Transverse colon (tissue), 4 donors: ENCODE measurements at regions not wholly inside any gene's neighbourhood (a gene's known extent, or its start where the extent isn't known, plus 50 kb on each side); places are given as distances from the start of the nearest gene placed in this dataset.
A peak's percentile ranks its signal among the peaks of the same experiment; 100 is the strongest.

ENCODE experiments used
- DNase-seq: peaks from one replicate; pipeline ENCODE4 v3.0.0-alpha.2; 2019
- H3K27ac ChIP-seq, 4 donors: fragments of 200-600 bp; sonication (generic); 2 replicates each; pipeline ENCODE4 v1.5.1; 2016 to 2018; ENCODE audit warnings: inconsistent platforms in 4 of 4
- H3K27me3 ChIP-seq: fragments of 200-600 bp; sonication (generic); 2 replicates; pipeline ENCODE4 v1.5.1; 2017; ENCODE audit warnings: inconsistent platforms
- H3K36me3 ChIP-seq, 4 donors: fragments of 200-600 bp; sonication (generic); 2 replicates each; pipeline ENCODE4 v1.5.1; 2017 to 2019; ENCODE audit warnings: inconsistent platforms in 4 of 4
- H3K4me1 ChIP-seq, 4 donors: fragments of 200-600 bp; sonication (generic); 2 replicates each; pipeline ENCODE4 v1.5.1; 2017 to 2020; ENCODE audit warnings: inconsistent platforms in 4 of 4
- H3K4me3 ChIP-seq, 4 donors: fragments of 200-600 bp; sonication (generic); 1 replicate in 1 of 4; 2 replicates in 3 of 4; pipeline versions ENCODE4 v1.5.1 to v1.6.1; 2017 to 2019; ENCODE audit warnings: inconsistent platforms in 4 of 4
- H3K9me3 ChIP-seq, 2 donors: fragments of 200-600 bp; sonication (generic); 2 replicates each; pipeline ENCODE4 v1.5.1; 2017 to 2019; ENCODE audit warnings: inconsistent platforms in 2 of 2
- EP300 ChIP-seq: sonication (generic); formaldehyde crosslinking; IDR thresholded peaks from one replicate; pipeline ENCODE4 v1.6.1; 2017; ENCODE audit warnings: antibody characterized with exemption, low read depth
- POLR2A ChIP-seq: fragments of 450-650 bp; IDR thresholded peaks from one replicate; pipeline ENCODE4 v1.6.1; 2016; ENCODE audit warnings: antibody characterized with exemption, mild to moderate bottlenecking, moderate library complexity
- POLR2AphosphoS5 ChIP-seq, 3 donors: sonication (generic); formaldehyde crosslinking; IDR thresholded peaks; one replicate each; pipeline ENCODE4 v1.6.1; 2016; ENCODE audit warnings: antibody characterized with exemption in 3 of 3
- WGBS, 2 donors: methylation state at CpG; one replicate each; pipeline ENCODE4 v1.1.5; 2018; ENCODE audit warnings: low coverage in 1 of 2; 5-methylcytosine and 5-hydroxymethylcytosine counted together
- in situ Hi-C, 4 donors: fragments of 200-750 bp; cut with MboI; loops; one replicate each; pipeline versions ENCODE4 v1.15.0 to v1.15.1; 2017; ENCODE audit warnings: low sequenced_read_pairs in 3 of 4, low pct_ligation_motif_present in 1 of 4, low pct_unique_long_range_greater_than_20kb in 1 of 4
- intact Hi-C: fragments of 100-400 bp; cut with DNase I; formaldehyde crosslinking; loops from one replicate; pipeline ENCODE4 v1.15.1; 2023; ENCODE audit warnings: low total_unique reads
- TF ChIP-seq, protein P1 (sequence below), 5 experiments: fragments of 200-600 bp in 3 of 5; fragments of 450-650 bp in 2 of 5; sonication (generic) in 3 of 5; IDR thresholded peaks; 1 replicate in 2 of 5; 2 replicates in 3 of 5; pipeline ENCODE4 v1.5.1; 2016 to 2017; ENCODE audit warnings: antibody characterized with exemption in 5 of 5, inconsistent platforms in 3 of 5, mild to moderate bottlenecking in 2 of 5, moderate library complexity in 1 of 5

DNA sequence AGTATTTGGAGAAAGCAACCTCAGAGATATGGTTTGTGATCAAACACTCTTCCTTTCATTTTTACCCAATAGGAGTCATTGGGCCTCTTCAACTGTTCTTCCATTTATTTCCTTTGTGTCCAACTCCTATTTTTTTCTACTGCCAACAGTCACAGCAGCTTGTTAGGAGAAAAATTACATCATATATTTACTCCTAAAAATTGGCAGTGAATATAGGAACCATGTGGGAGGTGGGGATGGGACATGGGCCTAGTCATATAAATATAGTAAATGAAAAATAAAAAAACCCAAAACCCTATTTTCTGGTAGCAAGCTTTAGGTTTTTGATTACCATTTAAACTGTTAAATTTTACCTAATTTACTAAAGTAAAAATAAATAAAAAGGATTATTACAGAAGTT lies 134.9 kb upstream of the MPDZ start:
- peaks cover 0 to 3% (median 0%) of the 10 kb centered on the region in 4 donors for H3K4me1 ChIP-seq
- no peak for DNase-seq
- in situ Hi-C loops, result no loop called here
- TF ChIP-seq, protein P1, sequence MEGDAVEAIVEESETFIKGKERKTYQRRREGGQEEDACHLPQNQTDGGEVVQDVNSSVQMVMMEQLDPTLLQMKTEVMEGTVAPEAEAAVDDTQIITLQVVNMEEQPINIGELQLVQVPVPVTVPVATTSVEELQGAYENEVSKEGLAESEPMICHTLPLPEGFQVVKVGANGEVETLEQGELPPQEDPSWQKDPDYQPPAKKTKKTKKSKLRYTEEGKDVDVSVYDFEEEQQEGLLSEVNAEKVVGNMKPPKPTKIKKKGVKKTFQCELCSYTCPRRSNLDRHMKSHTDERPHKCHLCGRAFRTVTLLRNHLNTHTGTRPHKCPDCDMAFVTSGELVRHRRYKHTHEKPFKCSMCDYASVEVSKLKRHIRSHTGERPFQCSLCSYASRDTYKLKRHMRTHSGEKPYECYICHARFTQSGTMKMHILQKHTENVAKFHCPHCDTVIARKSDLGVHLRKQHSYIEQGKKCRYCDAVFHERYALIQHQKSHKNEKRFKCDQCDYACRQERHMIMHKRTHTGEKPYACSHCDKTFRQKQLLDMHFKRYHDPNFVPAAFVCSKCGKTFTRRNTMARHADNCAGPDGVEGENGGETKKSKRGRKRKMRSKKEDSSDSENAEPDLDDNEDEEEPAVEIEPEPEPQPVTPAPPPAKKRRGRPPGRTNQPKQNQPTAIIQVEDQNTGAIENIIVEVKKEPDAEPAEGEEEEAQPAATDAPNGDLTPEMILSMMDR (IDR thresholded peaks at IDR 0.05), result no peak
- TF ChIP-seq EP300 (no peak), POLR2A (no peak), POLR2AphosphoS5 (IDR thresholded peaks at IDR 0.05) (no peak)
- intact Hi-C loops, result no loop called here
- no peaks in the 10 kb centered on the region for H3K36me3 ChIP-seq
- no peak overlapping the region for H3K27ac ChIP-seq
- H3K9me3 ChIP-seq, result no peaks in the 10 kb centered on the region
- H3K27me3 ChIP-seq, result no peaks in the 10 kb centered on the region
- H3K4me3 ChIP-seq, result no peak overlapping the region

DNA sequence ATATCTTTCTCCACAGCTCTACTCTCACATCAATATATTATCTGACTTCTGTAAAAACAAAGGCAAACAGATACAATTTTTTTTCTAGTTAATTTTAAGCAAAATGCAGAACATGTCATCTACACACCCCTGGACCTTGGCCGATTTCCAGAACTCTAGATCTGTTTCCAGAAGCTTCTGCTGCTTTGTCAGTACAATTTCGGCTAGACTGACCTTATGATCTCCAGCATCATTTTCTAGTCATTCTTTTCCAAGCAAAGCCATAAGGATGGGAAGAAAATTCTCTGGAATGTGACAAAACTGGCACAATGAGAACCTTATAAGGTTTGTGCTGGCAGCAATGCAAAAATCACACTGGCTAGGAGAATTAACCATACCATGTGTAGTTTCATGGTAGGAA lies 132.8 kb upstream of the MPDZ start:
- H3K36me3 ChIP-seq, result no peaks in the 10 kb centered on the region
- no peak overlapping the region for H3K4me3 ChIP-seq
- WGBS, 2 donors, result 47% methylated on average over 2 of the region's 2 CpGs
- H3K9me3 ChIP-seq, result no peaks in the 10 kb centered on the region
- no peaks in the 10 kb centered on the region for H3K27me3 ChIP-seq
- H3K4me1 ChIP-seq, result peaks cover 0 to 3% (median 0%) of the 10 kb centered on the region in 4 donors
- intact Hi-C loops, result no loop called here
- no peak for DNase-seq
- in situ Hi-C loops, result no loop called here
- TF ChIP-seq POLR2AphosphoS5 (IDR thresholded peaks at IDR 0.05), result no peak
- no peak for TF ChIP-seq POLR2A
- TF ChIP-seq, protein P1 (IDR thresholded peaks at IDR 0.05), result no peak
- no peak for TF ChIP-seq EP300
- no peak overlapping the region for H3K27ac ChIP-seq

DNA sequence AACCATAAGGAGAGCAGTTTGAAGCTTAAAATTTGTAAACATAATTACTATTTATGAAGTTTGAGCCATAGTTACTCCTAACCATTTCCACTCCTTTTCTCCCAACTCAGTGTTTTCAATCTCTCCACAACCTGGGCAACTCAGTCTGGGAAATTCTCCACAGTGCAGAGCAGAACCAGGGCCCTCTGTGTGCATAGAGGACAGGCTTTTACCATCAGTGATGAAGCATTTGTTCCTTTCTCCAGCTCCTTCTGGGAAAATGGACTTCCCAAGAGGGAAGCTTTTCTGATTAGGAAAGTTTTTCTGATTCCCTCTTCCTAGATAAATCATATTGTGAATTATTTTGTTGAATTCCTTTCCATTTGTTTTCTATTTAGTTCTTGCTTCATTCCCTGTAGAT lies 132.3 kb upstream of the MPDZ start:
- peaks cover 0 to 3% (median 0%) of the 10 kb centered on the region in 4 donors for H3K4me1 ChIP-seq
- no peaks in the 10 kb centered on the region for H3K36me3 ChIP-seq
- DNase-seq, result no peak
- intact Hi-C loops (no loop called here), in situ Hi-C loops (no loop called here)
- no peaks in the 10 kb centered on the region for H3K9me3 ChIP-seq
- H3K4me3 ChIP-seq, result no peak overlapping the region
- TF ChIP-seq POLR2AphosphoS5 (IDR thresholded peaks at IDR 0.05) (no peak), POLR2A (no peak), EP300 (no peak)
- TF ChIP-seq, protein P1 (IDR thresholded peaks at IDR 0.05), result no peak
- H3K27ac ChIP-seq, result peak overlapping the region in 2 of 4 donors; percentile 11 to 21
- H3K27me3 ChIP-seq, result no peaks in the 10 kb centered on the region

DNA sequence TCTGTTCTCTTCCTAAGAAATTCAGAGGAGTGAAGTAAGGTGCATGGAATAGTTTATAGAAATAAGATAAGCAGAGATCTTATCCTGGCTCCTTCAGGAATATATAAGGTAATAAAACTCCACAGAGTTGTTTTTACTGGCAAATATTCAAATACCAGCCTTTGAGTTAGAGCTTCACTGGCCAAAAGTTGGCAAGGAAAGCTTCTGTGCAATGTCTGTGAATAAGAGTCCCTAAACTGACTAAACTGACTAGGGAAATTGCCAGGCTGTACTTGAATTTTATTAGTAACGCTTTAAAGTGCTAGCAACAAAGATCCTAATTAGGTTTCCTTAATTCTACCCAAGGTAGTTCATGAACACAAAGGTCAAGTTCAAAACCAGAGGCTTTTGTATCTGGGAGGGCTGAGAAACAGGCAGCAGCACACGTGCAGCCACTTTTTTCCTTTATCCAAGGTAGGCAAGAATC lies 131.1 kb upstream of the MPDZ start:
- no peak for TF ChIP-seq EP300
- no peak for TF ChIP-seq POLR2AphosphoS5 (IDR thresholded peaks at IDR 0.05)
- TF ChIP-seq, protein P1 (IDR thresholded peaks at IDR 0.05), result no peak
- TF ChIP-seq POLR2A, result no peak

More for the DNA sequence above, 131.1 kb upstream of the MPDZ start:
- WGBS, 2 donors, result 50% methylated on average over 2 of the region's 2 CpGs; no CpG with 5 or more reads in 1 of the 2 donors
- no peaks in the 10 kb centered on the region for H3K36me3 ChIP-seq
- H3K4me1 ChIP-seq, result peaks cover 0 to 3% (median 0%) of the 10 kb centered on the region in 4 donors
- no peaks in the 10 kb centered on the region for H3K27me3 ChIP-seq
- intact Hi-C loops (no loop called here), in situ Hi-C loops (no loop called here)
- no peak overlapping the region for H3K27ac ChIP-seq
- no peak overlapping the region for H3K4me3 ChIP-seq
- no peak for DNase-seq
- no peaks in the 10 kb centered on the region for H3K9me3 ChIP-seq
